GM13977 (cell line): ENCODE measurements at regions not wholly inside any gene's neighbourhood (a gene's known extent, or its start where the extent isn't known, plus 50 kb on each side); places are given as distances from the start of the nearest gene placed in this dataset.

ENCODE experiments used
- DNase-seq: peaks from one replicate; pipeline ENCODE4 v3.0.0; 2012; ENCODE audit warnings: low spot score
- CTCF ChIP-seq: IDR thresholded peaks from 2 replicates; pipeline ENCODE4 v1.5.1; 2012; ENCODE audit warnings: mild to moderate bottlenecking, control low read depth; ENCODE audit not compliant: insufficient read depth; ENCODE audit errors: extremely low read depth, missing control alignments
- in situ Hi-C: fragments of 300-500 bp; cut with MboI; formaldehyde crosslinking; loops from one replicate; pipeline ENCODE4 v1.12.0; 2022; ENCODE audit warnings: low sequenced_read_pairs, low pct_unique_long_range_greater_than_20kb, mixed read lengths, inconsistent platforms; ENCODE audit not compliant: unreplicated experiment

GRCh38 chr16:86966777-86967176 lies 350.4 kb downstream of the C16orf95 start:
- no peak for DNase-seq
- in situ Hi-C loops: no loop called here
- TF ChIP-seq CTCF: no peak

DNA sequence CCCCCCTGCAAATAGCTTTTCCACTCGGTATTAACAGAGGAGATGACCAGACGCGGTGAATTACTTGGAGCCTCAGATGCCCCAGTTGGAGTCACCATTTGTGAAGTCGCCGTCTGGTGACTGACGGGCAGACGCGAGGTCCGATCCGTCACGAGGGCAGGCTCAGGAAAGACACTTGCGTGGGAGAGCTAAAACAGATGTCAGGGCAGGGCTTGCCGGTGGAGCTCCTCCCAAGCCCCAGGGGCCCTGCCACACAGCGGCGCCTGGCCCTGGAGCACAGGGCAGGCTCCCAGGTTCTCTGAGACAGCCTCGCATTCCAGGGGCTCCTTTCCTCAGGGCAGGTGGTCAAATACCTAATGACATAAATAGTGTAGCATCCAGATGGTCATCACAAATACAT lies 348.3 kb downstream of the C16orf95 start:
- in situ Hi-C loops: no loop called here
- DNase-seq: no peak
- TF ChIP-seq CTCF: no peak

DNA sequence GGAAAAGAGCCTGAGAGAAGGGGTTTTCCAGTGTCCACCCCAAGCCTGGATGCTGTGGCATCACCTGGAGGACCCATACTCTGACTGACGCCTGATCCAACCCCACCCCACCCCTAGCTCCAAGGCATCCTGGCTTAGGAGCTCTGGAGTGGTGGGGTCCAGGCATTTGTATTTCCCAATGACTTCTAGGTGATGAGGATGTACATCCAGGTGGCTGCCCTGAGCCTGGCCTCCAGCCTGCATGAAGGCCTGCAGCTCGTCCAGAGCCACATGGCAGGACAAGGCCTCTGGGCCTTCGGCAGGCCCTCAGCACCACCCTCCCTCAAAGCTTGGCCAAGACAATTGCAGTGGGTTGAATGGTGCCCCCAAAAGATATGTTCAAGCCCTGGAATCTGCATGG lies 347.5 kb downstream of the C16orf95 start:
- no peak for TF ChIP-seq CTCF
- in situ Hi-C loops: no loop called here
- no peak for DNase-seq

GRCh38 chr16:86970279-86970678 lies 346.9 kb downstream of the C16orf95 start:
- TF ChIP-seq CTCF: no peak
- in situ Hi-C loops: no loop called here
- DNase-seq: no peak

DNA sequence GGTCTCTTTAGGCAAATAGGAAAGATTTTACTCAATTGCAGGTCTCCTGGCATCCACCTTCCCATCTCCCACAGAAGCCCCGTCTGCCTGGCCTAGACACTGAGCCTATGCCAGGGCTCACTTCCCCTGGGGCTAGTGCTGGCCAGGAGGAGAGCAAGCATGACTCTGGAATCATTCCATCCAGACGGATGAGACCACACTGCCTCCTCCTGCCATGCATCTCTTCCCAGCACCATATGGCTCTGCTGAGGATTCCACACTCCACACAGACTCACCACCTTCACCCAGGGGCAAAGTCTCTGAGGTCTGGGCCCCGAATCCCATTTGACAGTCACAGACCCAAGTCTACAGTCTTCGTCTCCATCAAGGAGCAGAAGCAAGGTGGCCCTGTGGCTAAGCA lies 346.5 kb downstream of the C16orf95 start:
- no peak for DNase-seq
- TF ChIP-seq CTCF: no peak
- in situ Hi-C loops: no loop called here

DNA sequence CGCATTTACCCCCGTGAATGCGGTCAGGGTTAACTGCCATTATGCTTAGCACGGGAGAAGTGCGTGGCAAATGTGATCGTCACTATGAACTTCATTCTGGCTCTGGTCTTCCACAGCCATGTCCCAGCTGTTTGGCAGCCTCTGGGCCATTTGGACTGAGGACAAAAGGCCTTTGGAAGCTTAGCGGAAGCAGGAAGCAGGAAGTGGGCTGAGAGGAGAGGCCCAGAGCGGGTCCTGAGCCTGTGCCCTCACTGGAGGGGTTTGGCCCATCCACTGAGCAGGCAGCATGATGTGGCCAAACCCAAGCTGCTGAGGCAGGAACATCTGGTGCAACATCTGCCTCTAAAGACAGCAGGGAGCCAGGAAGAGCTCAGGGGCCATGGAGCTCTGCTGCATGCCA lies 345.9 kb downstream of the C16orf95 start:
- in situ Hi-C loops: no loop called here
- no peak for DNase-seq
- no peak for TF ChIP-seq CTCF

- DNase-seq: no peak
- in situ Hi-C loops: no loop called here
- no peak for TF ChIP-seq CTCF
Measured at GRCh38 chr16:86974120-86974519, 343.1 kb downstream of the C16orf95 start.
